ENCODE measurements at regions not wholly inside any gene's neighbourhood (a gene's known extent, or its start where the extent isn't known, plus 50 kb on each side); places are given as distances from the start of the nearest gene placed in this dataset.

GRCh38 chr7:24057243-24057642, 226.7 kb upstream of the NPY start:
- TF ChIP-seq, protein P1, sequence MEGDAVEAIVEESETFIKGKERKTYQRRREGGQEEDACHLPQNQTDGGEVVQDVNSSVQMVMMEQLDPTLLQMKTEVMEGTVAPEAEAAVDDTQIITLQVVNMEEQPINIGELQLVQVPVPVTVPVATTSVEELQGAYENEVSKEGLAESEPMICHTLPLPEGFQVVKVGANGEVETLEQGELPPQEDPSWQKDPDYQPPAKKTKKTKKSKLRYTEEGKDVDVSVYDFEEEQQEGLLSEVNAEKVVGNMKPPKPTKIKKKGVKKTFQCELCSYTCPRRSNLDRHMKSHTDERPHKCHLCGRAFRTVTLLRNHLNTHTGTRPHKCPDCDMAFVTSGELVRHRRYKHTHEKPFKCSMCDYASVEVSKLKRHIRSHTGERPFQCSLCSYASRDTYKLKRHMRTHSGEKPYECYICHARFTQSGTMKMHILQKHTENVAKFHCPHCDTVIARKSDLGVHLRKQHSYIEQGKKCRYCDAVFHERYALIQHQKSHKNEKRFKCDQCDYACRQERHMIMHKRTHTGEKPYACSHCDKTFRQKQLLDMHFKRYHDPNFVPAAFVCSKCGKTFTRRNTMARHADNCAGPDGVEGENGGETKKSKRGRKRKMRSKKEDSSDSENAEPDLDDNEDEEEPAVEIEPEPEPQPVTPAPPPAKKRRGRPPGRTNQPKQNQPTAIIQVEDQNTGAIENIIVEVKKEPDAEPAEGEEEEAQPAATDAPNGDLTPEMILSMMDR (IDR thresholded peaks at IDR 0.05; ENCODE audit: borderline replicate concordance, control extremely low read depth, extremely low read depth, insufficient read depth, missing control alignments), result no peak
- in situ Hi-C loops (cut with MboI; ENCODE audit: low sequenced_read_pairs, unreplicated experiment), result no loop called here
- no peak for DNase-seq (ENCODE audit: low spot score)

DNA sequence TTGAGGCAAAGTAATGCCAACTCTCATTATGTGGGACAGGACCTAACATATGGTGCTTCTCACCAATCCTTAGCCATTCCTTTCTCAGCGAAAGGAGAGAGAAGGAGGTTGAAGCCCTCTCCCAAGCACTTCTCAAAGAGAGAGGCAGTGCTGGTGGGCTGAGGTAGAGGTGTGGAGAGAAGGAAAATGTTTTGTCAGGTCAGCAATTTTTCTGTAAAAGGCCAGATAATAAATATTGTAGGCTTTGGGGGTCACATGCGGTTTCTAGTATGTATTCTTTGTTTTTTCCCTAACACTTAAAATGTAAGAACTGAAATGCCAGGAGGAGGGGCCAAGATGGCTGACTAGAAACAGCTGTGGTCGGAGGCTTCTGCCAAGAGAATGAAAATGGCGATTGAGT, 225.0 kb upstream of the NPY start:
- TF ChIP-seq, protein P1 (IDR thresholded peaks at IDR 0.05; ENCODE audit: borderline replicate concordance, control extremely low read depth, extremely low read depth, insufficient read depth, missing control alignments), result no peak
- in situ Hi-C loops (cut with MboI; ENCODE audit: low sequenced_read_pairs, unreplicated experiment), result no loop called here
- DNase-seq (ENCODE audit: low spot score), result no peak

DNA sequence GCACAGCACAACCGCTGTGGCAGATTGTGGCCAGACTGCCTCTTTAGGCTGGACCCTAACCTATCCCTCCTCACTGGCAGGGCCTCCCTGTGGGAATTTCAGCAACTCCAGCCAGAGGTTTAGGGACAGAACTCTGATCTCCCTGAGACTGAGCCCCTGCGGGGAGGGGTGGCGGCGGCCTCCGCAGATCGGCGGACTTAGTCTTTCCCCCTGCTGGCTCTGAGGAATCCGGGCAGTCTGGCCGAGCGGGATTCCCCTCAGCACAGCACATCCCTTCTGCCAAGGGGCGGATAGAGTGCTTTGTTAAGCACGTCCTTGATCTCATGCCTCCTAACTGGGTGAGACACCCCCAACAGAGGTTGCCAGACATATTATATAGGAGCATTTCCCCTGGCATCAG, 224.2 kb upstream of the NPY start:
- in situ Hi-C loops (cut with MboI; ENCODE audit: low sequenced_read_pairs, unreplicated experiment), result no loop called here
- TF ChIP-seq, protein P1 (IDR thresholded peaks at IDR 0.05; ENCODE audit: borderline replicate concordance, control extremely low read depth, extremely low read depth, insufficient read depth, missing control alignments), result no peak
- no peak for DNase-seq (ENCODE audit: low spot score)

DNA sequence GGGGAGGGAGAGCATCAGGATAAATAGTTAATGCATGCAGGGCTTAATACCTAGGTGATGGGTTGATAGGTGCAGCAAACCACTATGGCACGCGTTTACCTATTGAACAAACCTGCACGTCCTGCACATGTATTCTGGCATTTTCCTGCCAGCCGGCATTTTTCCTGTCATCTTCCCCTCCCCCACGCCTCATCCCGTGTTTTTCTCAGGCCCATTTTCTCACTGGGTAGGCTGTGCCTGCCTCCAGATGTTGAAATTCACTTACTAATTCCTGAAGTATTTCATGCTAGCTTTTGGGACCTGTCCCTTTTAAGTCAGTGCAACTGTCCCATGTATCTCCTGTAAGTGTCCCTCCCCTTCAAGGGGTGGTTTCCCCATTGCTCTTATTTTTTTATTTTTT, 220.3 kb upstream of the NPY start:
- TF ChIP-seq, protein P1 (IDR thresholded peaks at IDR 0.05; ENCODE audit: borderline replicate concordance, control extremely low read depth, extremely low read depth, insufficient read depth, missing control alignments), result no peak
- in situ Hi-C loops (cut with MboI; ENCODE audit: low sequenced_read_pairs, unreplicated experiment), result no loop called here
- DNase-seq (ENCODE audit: low spot score), result no peak

- TF ChIP-seq, protein P1 (IDR thresholded peaks at IDR 0.05; ENCODE audit: borderline replicate concordance, control extremely low read depth, extremely low read depth, insufficient read depth, missing control alignments), result no peak
- in situ Hi-C loops (cut with MboI; ENCODE audit: low sequenced_read_pairs, unreplicated experiment), result no loop called here
- no peak for DNase-seq (ENCODE audit: low spot score)
Measured at GRCh38 chr7:24069751-24070150, 214.2 kb upstream of the NPY start.

- TF ChIP-seq, protein P1 (IDR thresholded peaks at IDR 0.05; ENCODE audit: borderline replicate concordance, control extremely low read depth, extremely low read depth, insufficient read depth, missing control alignments), result no peak
- DNase-seq (ENCODE audit: low spot score), result no peak
- in situ Hi-C loops (cut with MboI; ENCODE audit: low sequenced_read_pairs, unreplicated experiment), result no loop called here
Measured at GRCh38 chr7:24073651-24074420, 210.2 kb upstream of the NPY start.
